ENCODE measurements at regions not wholly inside any gene's neighbourhood (a gene's known extent, or its start where the extent isn't known, plus 50 kb on each side); places are given as distances from the start of the nearest gene placed in this dataset.

DNA sequence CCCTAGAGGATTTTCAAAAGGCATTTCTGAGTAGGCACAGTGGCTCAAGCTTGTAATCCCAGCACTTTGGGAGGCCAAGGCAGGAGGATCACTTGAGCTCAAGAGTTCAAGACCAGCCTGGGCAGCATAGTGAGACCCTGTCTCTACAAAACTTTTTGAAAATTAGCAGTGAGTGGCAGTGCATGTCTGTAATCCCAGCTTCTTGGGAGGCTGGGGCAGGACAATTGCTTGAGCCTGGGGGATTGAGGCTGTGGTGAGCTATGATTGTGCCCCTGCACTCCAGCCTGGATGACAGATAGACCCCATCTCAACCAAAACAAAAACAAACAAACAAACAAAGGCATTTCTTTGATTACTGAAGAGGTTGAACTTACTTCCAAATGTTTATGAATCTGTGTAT, 201.4 kb downstream of the KIF26A start:
- intact Hi-C loops (cut with micrococcal nuclease) = no loop called here
- no peaks in the 10 kb centered on the region for H3K36me3 Mint-ChIP-seq (ENCODE audit: low read depth)
- H3K4me1 Mint-ChIP-seq (ENCODE audit: low read depth) = no peaks in the 10 kb centered on the region
- peaks cover 3% of the 10 kb centered on the region for H3K27me3 Mint-ChIP-seq (ENCODE audit: insufficient read depth)
- no peak overlapping the region for H3K27ac Mint-ChIP-seq
- DNase-seq (ENCODE audit: low spot score) = no peak
- peaks cover 10% of the 10 kb centered on the region for H3K9me3 Mint-ChIP-seq
- no peak overlapping the region for H3K4me3 Mint-ChIP-seq

DNA sequence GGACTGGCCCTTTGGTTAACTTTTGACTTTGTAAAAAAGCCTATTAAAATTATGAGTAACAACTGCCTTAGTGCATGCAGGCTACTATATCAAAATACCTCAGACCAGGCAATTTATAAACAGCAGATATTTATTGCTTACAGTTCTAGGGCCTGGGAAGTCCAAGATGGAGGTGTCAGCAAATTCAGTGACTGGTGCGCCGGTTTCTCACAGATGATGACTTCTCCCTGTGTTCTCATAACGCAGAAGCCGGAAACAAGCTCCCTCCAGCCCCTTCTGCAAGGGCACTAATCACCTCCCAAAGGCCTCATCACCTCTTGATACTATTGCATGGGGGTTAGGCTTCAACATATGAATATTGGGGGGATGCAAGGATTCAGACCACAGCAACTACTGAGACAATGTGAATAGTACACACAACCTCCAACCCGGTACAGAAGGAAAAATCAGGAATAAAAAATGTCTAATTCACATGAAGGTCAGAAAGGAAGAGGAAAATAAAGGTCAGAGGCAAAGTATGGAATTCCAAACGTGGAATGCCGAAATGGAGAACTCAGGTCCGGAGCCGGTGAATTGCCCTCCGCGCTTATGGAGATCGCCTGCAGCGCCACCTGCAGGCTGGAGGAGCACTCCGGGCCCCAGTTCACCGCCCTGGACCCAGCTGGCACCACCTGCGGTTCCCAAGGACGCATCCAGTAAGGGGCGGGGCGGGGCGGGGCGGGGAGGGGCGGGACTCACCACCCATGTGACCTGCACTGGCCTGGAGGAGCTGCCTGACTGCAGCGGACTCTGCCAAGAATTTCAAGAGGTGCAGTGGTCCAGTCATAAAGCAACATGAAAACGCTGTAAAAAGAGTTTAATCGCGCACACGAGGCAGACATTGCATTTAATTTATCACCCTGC, 203.4 kb downstream of the KIF26A start:
- intact Hi-C loops (cut with micrococcal nuclease) = no loop called here
- no peak overlapping the region for H3K4me3 Mint-ChIP-seq
- no peaks in the 10 kb centered on the region for H3K36me3 Mint-ChIP-seq (ENCODE audit: low read depth)
- no peak for DNase-seq (ENCODE audit: low spot score)
- peaks cover 10% of the 10 kb centered on the region for H3K9me3 Mint-ChIP-seq
- no peak overlapping the region for H3K27ac Mint-ChIP-seq
- H3K27me3 Mint-ChIP-seq (ENCODE audit: insufficient read depth) = peaks cover 3% of the 10 kb centered on the region
- H3K4me1 Mint-ChIP-seq (ENCODE audit: low read depth) = no peaks in the 10 kb centered on the region

DNA sequence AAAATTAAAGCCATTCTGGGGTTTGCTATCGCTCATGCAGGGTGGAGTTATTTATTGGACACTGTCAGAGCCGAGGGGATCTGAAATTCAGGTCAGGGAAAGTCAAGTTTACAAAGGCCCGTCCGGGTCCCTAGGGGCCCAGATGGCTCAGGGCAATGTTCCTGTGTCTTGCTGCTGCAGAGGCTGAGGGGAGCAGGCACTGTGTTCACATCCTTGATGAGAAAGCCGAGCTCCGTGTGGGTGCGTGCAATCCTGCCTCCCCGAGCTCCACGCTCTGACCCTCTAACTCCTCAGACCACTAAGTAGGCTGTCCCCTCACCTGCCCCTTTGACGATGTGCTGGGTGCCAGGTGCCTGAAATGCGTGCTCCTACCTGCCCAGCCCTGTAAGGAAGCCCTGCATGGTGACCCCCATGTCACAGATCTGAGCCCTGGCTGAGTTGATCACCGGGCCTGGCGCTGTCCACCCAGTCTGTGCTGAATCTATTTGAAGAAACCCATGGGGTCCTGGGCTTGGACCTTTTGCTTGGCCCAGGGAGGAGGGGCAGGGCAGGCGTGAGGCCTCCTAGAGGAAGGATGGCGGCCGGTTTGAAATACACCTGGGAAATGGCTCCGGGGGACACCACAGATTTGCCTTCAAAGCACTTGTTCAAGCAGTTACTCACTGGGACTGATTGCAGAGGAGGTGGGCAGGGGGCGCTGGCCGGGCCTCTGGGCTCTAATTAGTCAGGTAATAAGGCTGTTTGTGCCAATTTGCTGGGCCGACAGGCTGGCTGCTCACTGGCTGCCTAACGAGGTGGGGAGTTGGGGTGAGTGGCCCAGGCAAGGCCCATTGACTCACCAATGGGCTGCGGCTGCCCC, 204.3 kb downstream of the KIF26A start:
- intact Hi-C loops (cut with micrococcal nuclease) = no loop called here
- H3K27me3 Mint-ChIP-seq (ENCODE audit: insufficient read depth) = peaks cover 3% of the 10 kb centered on the region
- DNase-seq (ENCODE audit: low spot score) = no peak
- no peaks in the 10 kb centered on the region for H3K36me3 Mint-ChIP-seq (ENCODE audit: low read depth)
- no peak overlapping the region for H3K27ac Mint-ChIP-seq
- no peaks in the 10 kb centered on the region for H3K4me1 Mint-ChIP-seq (ENCODE audit: low read depth)
- peaks cover 10% of the 10 kb centered on the region for H3K9me3 Mint-ChIP-seq
- no peak overlapping the region for H3K4me3 Mint-ChIP-seq

DNA sequence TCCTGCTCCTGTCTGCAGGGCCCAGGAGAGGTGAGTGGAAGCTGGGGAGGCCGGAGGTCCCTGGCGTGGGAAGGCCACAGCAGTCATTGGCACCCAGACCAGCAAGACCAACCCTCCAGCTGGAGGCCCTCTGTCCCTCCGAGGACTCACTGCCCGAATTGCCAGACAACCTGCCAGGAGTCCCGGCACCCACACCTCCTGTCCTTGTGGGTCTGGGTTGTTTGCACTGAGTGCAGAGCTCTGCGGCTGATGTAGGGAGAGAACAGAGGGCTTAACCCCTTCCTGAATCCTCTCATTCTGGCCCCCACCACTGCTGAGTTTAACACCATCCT, 204.9 kb downstream of the KIF26A start:
- Mint-ChIP-seq H3K9me3 (peaks cover 6% of the 10 kb centered on the region), H3K36me3 (ENCODE audit: low read depth) (no peaks in the 10 kb centered on the region), H3K27me3 (ENCODE audit: insufficient read depth) (peaks cover 3% of the 10 kb centered on the region), H3K27ac (no peak overlapping the region), H3K4me3 (no peak overlapping the region), H3K4me1 (ENCODE audit: low read depth) (no peaks in the 10 kb centered on the region)
- intact Hi-C loops (cut with micrococcal nuclease) = no loop called here
- DNase-seq (ENCODE audit: low spot score) = no peak

DNA sequence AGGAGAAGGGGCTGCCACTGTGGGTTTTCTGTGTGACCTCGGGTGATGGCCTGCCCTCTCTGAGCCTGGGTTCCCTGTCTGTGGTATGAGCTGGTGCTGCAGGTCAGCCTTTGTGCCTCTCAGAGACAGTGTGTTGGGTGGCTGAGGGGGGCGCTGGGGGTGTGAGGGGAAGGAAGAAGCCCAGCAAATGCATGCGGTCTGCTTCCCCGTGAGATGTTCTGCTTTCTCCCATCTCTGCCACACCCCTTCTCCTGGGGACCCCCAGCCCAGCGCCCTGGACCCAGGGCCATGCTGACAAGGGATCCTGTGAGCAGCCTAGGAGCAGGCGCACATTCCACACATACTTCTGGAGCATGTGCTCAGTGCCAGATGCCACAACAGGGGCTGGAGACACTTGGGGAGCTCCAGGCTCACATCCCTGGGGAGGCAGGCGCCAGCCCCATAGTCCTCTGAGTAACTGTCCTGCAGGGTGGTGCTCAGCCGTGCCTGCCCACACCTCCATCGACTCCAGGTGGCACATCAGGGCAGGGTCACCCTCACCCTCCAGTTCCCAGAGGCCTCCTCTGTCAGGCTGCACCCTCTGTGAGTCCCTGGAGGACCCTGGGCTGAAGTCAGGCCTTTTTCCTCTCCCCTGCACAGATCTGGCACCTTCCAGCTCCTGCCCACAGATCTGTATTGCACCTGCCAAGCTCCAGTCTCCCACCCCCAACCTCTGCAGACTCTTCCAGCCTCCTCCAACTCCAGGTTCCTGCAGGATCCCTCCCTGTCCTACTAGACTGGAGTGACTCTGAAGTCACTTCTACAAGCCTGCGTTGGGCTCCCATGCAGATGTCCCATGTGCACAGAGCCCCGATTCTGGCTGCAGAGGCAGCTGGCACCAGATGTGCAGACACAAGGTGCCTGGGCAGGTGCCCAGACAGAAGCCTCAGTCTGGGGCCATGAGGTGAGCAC, 205.6 kb downstream of the KIF26A start:
- H3K4me3 Mint-ChIP-seq = no peak overlapping the region
- intact Hi-C loops (cut with micrococcal nuclease) = no loop called here
- H3K4me1 Mint-ChIP-seq (ENCODE audit: low read depth) = no peaks in the 10 kb centered on the region
- DNase-seq (ENCODE audit: low spot score) = no peak
- no peaks in the 10 kb centered on the region for H3K9me3 Mint-ChIP-seq
- H3K27ac Mint-ChIP-seq = no peak overlapping the region
- no peaks in the 10 kb centered on the region for H3K36me3 Mint-ChIP-seq (ENCODE audit: low read depth)
- H3K27me3 Mint-ChIP-seq (ENCODE audit: insufficient read depth) = peaks cover 3% of the 10 kb centered on the region

DNA sequence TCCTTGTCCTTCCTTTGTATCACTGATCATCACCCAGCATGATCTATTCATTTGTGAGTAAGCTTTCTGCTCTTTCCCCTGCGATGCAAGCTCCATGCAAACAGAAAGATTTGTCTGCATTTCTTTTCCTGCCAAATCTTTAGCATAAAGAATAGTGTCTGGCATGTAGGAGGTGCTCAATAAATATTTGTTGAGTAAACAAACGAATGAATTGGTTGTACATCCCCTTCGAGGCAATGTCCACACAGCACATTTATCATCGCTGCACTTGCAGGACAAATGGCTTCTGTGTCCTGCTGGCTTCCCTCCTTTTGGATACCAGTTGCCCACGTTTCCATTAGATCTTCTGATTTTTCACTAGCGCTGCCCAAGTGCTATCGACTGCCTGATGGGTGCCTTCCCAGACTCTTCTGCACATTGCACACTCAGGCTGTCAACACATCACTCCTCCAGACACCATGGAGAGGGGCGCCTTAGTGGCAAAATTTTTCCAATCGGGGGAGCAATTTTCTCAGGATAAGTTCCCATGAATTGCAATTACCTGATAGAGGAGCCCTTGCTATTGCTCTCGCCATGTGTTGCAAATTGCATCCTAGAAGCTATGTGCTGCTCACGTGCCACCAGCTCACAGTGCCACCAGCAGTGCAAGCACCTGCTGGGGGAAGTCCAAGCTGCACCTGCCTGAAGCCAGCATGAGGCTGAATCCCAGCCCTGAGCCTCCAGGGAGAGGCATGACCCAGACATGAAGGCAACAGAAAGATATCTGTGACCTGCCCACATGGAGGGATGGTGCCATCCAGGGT, 206.6 kb downstream of the KIF26A start:
- Mint-ChIP-seq H3K4me1 (ENCODE audit: low read depth) (no peaks in the 10 kb centered on the region), H3K27me3 (ENCODE audit: insufficient read depth) (peaks cover 3% of the 10 kb centered on the region), H3K9me3 (no peaks in the 10 kb centered on the region), H3K36me3 (ENCODE audit: low read depth) (no peaks in the 10 kb centered on the region), H3K4me3 (no peak overlapping the region), H3K27ac (no peak overlapping the region)
- DNase-seq (ENCODE audit: low spot score) = no peak
- intact Hi-C loops (cut with micrococcal nuclease) = no loop called here

DNA sequence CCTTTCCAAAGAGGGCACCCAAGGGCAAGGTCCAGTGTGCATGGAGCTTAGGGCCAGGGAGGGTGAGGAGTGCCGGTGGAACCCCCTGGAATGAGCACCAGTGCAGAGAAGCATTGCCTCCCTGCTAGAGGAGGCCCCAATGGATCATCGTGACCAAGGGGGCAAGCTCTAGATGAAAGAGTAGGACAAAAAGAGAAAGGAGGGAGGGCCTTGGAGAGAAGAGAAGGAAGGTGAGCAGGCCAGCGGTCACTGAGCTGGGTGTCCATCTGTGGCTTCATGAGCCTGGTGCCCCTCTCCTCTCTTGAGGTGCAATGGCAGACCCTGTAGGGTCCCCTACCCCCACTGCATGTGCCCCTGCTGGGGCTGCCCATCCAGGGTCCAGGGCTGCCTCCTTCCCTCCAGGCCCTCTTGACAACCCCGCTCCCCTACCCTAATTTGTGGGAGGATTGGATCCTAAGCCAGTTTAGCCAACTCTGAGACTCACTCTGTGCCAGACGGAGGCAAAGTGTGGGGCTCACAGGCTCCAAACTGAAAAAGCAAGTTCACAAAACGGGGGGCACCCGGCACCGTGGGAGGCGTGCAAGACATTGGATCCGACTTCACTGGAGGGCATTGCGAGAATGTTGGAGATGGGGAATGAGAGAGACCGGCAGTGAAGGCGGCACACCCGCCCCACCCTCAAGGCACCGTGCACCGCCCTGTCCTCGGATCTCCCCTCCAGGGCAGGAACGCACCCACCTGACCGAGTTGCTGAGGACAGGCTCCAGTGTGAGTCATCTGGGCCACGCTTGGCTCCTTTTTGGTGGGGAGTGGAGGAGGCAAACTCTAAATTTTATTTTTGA, 207.5 kb downstream of the KIF26A start:
- no peak overlapping the region for H3K4me3 Mint-ChIP-seq
- intact Hi-C loops (cut with micrococcal nuclease) = no loop called here
- H3K4me1 Mint-ChIP-seq (ENCODE audit: low read depth) = no peaks in the 10 kb centered on the region
- no peak overlapping the region for H3K27ac Mint-ChIP-seq
- peaks cover 4% of the 10 kb centered on the region for H3K27me3 Mint-ChIP-seq (ENCODE audit: insufficient read depth)
- DNase-seq (ENCODE audit: low spot score) = no peak
- no peaks in the 10 kb centered on the region for H3K9me3 Mint-ChIP-seq
- H3K36me3 Mint-ChIP-seq (ENCODE audit: low read depth) = no peaks in the 10 kb centered on the region

DNA sequence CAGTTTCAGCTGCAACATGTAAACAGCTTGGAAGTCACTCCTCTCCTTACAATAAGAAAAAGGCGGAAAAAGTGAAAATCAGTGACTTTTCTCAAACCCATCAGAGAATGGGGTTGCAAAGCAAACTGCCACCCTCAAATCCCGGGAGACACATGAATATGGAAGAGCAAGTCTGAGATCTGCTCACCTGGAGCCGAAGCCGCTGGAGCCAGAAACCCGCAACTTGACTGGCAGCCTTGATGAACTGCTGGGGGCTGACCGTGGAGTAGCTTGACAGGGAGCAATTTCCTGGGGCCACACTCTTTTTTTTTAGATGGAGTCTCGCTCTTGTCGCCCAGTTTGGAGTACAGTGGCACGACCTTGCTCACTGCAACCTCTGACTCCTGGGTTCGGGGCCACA, 208.2 kb downstream of the KIF26A start:
- no peaks in the 10 kb centered on the region for H3K9me3 Mint-ChIP-seq
- H3K27ac Mint-ChIP-seq = no peak overlapping the region
- H3K27me3 Mint-ChIP-seq (ENCODE audit: insufficient read depth) = peaks cover 4% of the 10 kb centered on the region
- intact Hi-C loops (cut with micrococcal nuclease) = no loop called here
- H3K4me3 Mint-ChIP-seq = no peak overlapping the region
- no peak for DNase-seq (ENCODE audit: low spot score)
- no peaks in the 10 kb centered on the region for H3K4me1 Mint-ChIP-seq (ENCODE audit: low read depth)
- H3K36me3 Mint-ChIP-seq (ENCODE audit: low read depth) = no peaks in the 10 kb centered on the region

DNA sequence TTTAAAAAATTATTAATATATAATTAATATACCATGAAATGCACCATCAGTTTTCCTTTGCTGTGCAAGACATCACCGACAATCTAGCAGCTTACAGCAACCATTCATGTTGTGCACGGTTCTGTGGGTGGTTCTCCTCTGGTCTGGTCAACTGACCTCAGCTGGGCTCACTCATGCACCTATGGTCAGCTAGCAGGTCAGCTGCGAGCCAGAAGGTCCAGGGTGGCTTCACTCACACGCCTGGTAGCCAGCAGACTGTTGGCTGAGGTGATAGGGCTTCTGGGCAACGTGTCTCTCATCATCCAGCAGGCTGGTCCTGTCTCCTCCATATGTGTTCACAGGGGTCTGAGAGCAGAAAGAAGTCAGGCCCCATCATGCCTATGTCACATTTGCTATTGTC, 210.4 kb downstream of the KIF26A start:
- Mint-ChIP-seq H3K27ac (no peak overlapping the region), H3K27me3 (ENCODE audit: insufficient read depth) (peaks cover 2% of the 10 kb centered on the region), H3K4me3 (no peak overlapping the region), H3K4me1 (ENCODE audit: low read depth) (no peaks in the 10 kb centered on the region), H3K36me3 (ENCODE audit: low read depth) (no peaks in the 10 kb centered on the region), H3K9me3 (no peaks in the 10 kb centered on the region)
- intact Hi-C loops (cut with micrococcal nuclease) = no loop called here
- no peak for DNase-seq (ENCODE audit: low spot score)

DNA sequence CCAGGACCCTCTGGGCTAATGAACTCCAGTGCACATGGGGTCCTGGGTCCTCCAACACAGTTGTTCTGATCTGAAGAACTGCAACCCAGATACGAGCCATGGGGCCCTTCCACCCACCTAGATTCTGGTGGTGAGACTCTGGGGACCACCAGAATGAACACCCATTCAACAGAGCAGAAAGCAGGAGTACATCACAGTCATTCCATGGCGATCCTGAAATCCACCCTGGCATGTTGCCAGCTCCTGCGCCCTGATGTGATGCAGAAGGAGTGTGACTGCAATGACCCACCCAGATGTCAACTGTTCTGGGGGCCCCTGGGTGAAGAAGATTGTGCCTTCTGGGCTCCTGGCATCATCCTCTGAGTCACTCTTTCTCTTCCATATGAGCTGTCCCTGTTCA, 211.6 kb downstream of the KIF26A start:
- no peak overlapping the region for H3K27ac Mint-ChIP-seq
- intact Hi-C loops (cut with micrococcal nuclease) = no loop called here
- DNase-seq (ENCODE audit: low spot score) = no peak
- peaks cover 2% of the 10 kb centered on the region for H3K27me3 Mint-ChIP-seq (ENCODE audit: insufficient read depth)
- H3K4me3 Mint-ChIP-seq = no peak overlapping the region
- H3K36me3 Mint-ChIP-seq (ENCODE audit: low read depth) = no peaks in the 10 kb centered on the region
- H3K9me3 Mint-ChIP-seq = no peaks in the 10 kb centered on the region
- no peaks in the 10 kb centered on the region for H3K4me1 Mint-ChIP-seq (ENCODE audit: low read depth)

DNA sequence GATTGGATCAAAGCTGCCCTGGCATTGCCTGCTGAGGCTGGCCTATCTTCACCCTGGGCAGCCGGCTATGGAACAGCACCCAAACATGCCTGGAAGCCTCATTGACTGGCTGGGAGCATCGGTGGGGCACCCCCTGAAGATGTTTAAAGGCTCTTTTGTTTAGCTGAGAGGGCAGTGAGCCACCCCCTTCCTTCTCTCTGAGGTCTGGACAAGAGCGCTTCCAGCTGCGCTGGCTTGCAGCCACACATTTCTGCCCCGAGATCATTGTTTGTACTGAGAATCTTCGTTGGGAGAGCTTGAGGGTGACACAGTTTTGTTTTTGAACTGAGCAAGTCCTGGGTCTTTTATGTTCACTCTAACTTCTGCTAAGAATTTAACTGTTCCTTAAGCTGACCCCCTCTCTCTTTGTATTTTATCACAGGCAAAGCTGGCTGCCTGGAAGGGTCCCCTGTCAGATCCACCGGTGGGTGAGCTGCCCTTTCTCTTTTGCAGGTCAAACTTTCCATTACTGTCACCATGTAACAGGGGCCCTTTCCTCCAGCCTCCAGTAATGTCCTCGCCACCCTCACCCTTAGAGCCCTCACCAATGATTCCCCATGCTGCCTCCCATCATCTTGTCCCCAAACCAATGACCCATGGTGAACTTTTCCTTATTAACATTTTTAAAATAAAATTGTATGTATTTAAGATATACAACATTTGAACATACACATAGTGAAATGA, 212.2 kb downstream of the KIF26A start:
- no peaks in the 10 kb centered on the region for H3K36me3 Mint-ChIP-seq (ENCODE audit: low read depth)
- intact Hi-C loops (cut with micrococcal nuclease) = no loop called here
- no peaks in the 10 kb centered on the region for H3K9me3 Mint-ChIP-seq
- no peak for DNase-seq (ENCODE audit: low spot score)
- peaks cover 2% of the 10 kb centered on the region for H3K27me3 Mint-ChIP-seq (ENCODE audit: insufficient read depth)
- H3K4me1 Mint-ChIP-seq (ENCODE audit: low read depth) = no peaks in the 10 kb centered on the region
- no peak overlapping the region for H3K27ac Mint-ChIP-seq
- no peak overlapping the region for H3K4me3 Mint-ChIP-seq
